ENCODE measurements at regions not wholly inside any gene's neighbourhood (a gene's known extent, or its start where the extent isn't known, plus 50 kb on each side); places are given as distances from the start of the nearest gene placed in this dataset.

DNA sequence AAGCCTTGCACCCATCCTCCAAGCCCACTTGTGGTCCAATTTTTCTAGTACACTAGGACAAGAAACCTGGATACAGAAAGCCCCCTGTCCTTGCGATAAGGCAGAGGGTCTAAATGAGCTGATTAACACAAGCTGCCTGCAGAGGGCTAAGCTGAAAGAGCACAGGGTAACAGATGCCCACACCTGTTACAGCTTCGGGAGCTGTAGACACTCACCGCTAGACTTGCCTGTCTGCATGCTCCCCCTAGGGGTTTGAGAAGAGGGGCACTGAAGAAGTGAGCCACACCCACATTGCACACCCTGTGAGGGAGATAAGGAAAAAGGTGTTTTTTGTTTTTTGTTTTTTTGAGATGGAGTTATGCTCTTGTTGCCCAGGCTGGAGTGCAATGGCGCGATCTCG is 386.5 kb upstream of the AUTS2 start:
- TF ChIP-seq, protein P1, sequence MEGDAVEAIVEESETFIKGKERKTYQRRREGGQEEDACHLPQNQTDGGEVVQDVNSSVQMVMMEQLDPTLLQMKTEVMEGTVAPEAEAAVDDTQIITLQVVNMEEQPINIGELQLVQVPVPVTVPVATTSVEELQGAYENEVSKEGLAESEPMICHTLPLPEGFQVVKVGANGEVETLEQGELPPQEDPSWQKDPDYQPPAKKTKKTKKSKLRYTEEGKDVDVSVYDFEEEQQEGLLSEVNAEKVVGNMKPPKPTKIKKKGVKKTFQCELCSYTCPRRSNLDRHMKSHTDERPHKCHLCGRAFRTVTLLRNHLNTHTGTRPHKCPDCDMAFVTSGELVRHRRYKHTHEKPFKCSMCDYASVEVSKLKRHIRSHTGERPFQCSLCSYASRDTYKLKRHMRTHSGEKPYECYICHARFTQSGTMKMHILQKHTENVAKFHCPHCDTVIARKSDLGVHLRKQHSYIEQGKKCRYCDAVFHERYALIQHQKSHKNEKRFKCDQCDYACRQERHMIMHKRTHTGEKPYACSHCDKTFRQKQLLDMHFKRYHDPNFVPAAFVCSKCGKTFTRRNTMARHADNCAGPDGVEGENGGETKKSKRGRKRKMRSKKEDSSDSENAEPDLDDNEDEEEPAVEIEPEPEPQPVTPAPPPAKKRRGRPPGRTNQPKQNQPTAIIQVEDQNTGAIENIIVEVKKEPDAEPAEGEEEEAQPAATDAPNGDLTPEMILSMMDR (IDR thresholded peaks at IDR 0.05) = no peak
- no peak for TF ChIP-seq POLR2A (IDR thresholded peaks at IDR 0.05)
- TF ChIP-seq POLR2AphosphoS5 (IDR thresholded peaks at IDR 0.05) = no peak
